Kidney capillary endothelial cell (primary cell): ENCODE measurements at regions not wholly inside any gene's neighbourhood (a gene's known extent, or its start where the extent isn't known, plus 50 kb on each side); places are given as distances from the start of the nearest gene placed in this dataset.

Experiments
- DNase-seq: peaks from one replicate; pipeline ENCODE4 v3.0.0-alpha.2; 2018; ENCODE audit warnings: low spot score

DNA sequence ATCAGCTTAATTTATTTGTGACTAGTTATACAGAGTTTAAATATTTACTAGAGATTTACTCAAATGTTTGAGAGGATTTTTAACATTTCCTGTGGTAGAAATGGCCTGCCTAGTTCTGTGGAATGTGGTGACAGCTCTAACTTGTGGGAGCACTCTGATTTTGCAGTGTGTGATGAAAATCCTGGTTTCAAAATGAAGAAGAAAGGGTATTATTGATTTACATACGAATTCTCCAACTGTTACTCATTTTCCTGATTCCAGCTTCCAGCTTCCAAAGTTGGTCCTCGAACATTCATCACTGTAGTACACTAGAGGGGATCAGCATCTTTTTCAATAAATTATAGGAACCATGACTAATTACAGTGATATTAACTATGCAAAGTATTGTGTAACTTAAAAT lies 462.7 kb upstream of the PKN2 start:
- DNase-seq, result no peak

DNA sequence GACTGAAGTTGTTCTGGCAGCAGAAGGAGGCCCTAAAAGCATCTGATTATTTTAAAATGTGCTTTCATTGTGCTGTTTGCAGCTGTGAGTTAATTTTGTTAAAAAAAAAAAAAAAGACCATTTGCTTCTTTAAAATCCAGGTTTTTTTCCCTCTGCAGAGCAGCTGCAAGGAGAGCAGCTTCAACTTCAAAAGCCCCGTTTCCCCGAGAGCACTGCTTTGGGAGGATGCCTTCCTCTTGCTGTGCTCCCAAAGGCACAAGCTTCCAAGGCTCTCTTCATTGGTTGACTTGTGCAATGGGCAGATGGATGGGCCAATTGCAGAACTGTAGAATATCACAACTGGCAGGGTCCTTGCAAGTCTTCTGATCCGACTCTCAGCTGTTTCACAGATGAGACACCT lies 459.2 kb upstream of the PKN2 start:
- no peak for DNase-seq

DNA sequence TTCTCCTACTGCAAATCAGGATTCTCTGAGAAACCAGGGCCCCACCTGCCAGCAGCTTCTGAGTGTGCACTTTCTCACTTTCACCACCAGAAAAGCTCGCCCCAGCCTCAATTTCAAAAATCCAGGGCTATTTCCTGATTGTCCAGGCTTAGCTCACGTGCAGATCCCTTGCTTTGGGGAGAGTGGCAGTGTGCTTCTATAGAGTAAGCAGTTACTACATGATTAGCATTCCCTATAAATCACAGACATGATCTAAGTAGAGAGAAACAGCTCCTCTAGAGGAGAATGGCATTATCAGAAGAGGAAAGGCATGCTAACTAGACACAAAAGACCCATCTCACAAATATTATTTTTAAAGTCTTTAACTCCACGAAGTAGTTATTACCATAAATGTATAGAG lies 456.0 kb upstream of the PKN2 start:
- DNase-seq, result no peak

DNA sequence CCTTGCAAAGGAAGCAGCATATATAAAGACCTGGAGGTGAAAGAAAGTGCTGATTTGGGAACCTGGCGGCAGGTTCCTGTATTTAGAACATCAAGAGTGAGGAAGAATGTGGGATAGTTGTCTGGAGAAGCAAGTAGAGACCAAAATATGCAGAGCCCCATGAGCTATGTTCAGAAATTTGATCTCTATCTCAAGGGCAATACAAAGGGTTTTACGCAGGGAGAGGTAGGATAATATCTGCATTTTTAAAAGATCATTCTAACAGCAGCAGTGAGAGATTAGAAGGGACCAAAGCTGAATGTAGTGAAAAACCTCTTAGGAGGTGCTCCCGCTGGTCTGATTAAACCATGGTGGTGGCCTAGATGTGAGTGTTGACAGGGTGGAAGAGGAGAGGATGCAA lies 453.9 kb upstream of the PKN2 start:
- no peak for DNase-seq

DNA sequence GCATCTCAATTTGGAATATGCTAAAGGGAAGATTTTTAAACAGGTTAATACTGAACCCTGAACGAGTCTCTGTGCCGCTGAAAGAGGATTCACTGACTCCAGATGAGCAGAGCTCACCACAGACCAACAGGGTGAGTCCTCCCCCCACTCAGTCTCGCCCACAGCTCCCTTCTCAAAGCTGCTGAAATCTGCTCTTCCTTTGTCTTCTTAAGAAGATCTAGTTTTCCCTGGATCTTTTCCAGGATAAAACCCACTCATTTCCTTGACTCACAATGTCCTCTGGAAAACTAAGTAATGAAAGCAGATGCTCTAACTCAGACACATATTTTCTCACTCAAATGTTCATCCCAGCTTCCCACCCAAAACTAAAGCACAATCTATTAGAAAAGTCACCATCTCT lies 447.0 kb upstream of the PKN2 start:
- DNase-seq, result no peak

DNA sequence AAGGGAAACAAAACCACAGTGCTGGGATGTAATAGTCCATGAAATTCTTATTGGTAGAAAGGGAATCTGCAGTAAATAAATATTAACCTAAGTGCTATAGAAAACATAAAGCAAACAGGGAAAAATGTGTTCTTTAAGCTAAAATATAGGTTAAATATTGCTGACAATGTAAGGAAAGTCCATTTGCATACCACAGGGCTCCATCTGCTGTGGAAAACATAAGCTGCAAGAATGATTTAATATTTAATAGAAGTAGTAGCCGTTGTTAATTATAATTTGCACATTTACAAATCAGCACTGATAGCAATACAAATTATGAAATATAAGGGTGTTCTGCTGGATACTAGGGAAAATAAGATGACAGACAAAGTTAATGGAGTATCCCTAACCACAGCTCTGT lies 444.9 kb upstream of the PKN2 start:
- DNase-seq, result no peak

DNA sequence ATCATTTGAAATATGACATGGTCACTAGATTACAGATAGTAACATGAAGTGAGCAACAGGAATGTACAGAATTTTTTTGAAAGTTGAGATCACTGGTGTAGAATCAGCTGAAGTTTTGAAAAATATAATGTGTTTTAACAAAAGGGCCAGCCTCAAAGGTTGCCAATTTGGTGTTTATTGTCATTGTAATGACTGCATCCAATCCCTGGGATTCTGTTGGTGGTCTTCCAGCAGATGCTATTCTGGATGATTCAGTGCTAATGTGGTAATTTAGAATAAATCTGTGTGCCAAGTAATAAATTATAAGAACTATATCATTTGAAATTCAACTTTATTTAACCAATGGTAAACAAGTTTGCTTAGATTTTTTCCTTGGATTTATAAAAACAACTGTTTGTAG lies 436.4 kb upstream of the PKN2 start:
- no peak for DNase-seq

DNA sequence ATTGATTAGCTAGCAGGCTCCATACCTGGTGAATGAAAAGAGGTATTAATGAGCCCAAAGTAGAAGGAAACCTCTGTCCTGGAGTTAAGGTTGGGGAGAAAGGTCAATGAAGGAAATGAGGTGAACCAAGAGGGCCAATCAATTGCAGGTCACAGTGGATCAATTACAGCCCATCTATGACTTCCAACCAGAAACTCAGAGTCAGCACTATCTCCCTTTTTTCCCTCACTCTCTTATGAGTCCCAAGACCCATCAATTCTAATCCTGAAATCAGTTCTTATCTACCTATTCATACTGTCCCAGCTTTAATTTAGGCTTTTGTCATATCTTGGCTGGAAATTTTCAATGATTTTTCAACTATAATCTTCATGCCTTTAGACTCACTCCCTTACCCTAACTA lies 433.2 kb upstream of the PKN2 start:
- DNase-seq, result no peak

DNA sequence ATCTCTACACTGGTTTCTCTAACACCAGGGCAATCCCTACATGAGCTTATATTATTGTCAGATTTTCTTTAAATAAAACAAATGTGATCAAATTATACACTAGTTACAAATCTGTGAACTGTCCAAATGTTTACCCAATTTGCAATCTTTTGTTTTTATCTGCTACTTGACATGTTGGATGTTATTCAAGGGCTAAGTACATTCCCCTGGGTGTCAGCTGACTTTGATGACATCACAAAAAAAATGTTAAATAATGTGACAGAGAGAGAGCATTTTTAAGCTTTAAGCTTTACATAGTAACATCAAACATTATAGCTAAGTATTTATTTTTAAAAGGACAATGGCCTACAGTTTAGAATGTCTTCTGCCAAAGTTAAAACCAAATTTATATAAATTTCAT lies 431.3 kb upstream of the PKN2 start:
- DNase-seq, result no peak

DNA sequence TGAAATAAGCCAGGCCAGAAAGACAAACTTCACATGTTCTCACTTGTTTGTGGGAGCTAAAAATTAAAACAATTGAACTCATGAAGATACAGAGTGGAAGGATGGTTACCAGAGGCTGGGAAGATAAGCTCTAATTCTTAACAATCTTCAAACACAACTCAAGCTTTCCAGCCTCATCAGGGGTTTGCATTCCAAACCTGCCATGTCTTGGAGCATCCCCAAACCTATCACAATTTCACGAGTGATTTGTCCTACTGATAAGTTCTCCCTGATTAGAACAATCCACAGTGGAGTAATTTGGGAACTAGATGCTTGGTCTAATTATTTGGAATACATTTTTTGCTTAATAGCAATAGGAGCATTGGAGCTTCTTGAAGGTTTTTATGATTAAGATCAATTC lies 418.5 kb upstream of the PKN2 start:
- no peak for DNase-seq

DNA sequence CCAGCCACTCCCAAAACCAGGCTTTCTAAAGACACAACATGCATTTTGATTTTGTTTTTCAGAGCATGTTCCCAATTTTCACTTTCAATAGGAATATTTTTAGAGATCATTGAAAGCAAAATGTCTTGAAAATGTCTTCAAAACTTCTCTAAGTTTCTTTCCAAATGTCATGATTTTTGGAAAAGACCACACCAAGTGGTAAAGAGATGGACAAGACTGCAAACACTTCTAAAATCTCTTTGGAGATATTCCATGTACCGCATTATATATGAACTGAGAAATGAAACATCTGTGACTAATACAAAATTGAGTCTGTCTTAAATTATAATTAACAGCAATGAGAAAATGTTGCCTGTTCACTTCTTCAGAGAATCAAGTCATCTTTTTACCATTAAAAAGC lies 418.0 kb upstream of the PKN2 start:
- no peak for DNase-seq

DNA sequence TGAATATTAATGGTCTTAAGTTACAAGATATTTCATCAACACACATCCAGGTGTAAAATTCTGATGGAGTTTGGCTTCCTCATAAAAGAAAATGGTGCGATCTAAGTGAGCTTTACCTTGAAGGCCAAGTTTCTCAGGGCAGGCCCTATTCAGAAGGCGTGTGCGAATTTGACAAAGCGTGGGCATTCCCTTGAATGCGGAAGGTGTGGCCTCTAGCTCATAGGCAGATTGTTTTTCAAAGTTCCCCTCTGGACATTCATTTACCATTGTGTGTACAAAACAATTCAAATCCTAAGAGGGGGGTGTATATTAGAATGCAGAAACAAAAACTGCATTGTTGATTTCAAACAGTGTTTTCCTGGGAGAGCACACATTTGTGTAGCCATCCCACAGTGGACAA lies 411.9 kb upstream of the PKN2 start:
- DNase-seq, result no peak

DNA sequence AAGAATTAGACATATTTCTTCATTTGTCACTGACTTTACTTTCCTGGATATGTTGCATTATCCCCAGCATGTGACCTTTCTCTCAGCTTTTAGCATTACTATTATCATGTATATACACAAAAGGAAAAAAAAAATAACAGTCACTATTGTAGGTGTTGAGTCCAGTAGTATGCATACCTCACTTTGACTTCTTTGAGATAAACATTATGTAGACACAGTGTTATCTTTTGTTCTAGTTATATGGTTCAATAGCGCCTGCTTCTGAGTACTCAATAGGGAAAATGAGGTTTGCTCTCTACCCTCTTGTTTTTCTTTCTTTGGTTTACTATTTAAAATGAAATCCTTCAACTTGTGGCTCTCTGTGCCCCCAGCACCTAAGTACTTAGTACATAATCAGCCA lies 409.6 kb upstream of the PKN2 start:
- DNase-seq, result no peak

DNA sequence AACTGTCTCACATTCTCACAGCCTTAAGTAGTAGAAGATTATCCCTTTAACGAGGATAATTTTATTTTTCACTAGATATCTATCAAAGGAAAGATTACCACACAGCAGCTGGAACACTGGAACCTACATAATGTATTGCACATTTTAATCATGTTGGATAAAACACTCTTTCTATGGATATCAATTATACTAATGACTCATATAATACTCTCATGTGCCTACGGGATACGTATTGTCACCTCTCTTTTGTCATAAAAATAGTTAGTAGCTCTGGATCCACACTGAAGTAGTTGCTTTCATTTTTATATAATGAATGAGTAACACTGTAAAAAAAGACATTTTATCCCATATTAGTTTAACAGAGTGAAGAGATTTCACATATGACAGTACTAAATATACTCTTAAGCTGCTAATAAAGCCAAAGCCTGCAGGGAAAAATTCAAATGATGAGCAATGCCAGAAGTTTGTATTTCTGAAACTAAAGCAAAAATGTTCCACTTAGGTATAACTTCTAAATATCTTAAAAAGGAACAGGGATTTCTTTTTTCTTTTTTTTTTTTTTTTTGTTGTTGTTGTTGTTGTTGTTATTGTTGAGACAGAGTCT lies 408.7 kb upstream of the PKN2 start:
- DNase-seq, result no peak

DNA sequence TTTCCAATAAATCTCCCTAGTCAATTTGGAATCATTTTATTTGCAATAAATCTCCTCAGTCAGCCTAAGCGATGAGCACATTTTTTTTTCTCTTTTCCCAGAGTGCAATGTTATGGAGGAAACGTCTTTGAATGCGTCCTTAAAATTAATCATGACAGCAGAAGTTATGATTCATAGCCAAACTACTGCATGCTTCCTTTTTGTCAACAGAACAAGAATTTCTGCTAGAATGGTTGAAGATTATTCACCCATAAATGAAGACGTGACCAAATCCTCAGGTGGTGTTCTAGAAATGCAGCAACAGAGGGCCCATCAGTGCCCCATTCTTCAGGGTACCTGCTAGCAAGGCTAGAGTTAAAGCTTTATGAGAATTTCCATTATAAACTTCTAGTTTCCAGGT lies 407.9 kb upstream of the PKN2 start:
- DNase-seq, result peak; percentile 82

DNA sequence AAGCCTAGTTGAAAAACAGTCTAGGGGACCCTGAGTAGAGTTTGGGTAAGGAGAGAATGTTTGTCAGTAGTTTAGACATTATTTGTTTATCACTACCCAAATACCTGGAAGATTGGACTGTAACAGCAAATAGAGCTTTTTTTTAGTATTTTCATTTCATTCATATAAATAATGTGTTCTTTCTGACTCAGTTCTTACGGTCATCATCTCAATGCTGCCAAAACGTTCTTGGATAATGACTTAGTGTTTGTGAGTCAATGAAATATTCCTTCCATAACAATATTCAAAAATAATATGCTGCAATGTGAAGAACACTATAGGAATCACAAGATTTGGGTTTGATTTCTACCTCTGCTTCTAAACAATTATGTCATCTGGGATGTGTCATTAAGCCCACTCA lies 400.0 kb upstream of the PKN2 start:
- DNase-seq, result no peak

DNA sequence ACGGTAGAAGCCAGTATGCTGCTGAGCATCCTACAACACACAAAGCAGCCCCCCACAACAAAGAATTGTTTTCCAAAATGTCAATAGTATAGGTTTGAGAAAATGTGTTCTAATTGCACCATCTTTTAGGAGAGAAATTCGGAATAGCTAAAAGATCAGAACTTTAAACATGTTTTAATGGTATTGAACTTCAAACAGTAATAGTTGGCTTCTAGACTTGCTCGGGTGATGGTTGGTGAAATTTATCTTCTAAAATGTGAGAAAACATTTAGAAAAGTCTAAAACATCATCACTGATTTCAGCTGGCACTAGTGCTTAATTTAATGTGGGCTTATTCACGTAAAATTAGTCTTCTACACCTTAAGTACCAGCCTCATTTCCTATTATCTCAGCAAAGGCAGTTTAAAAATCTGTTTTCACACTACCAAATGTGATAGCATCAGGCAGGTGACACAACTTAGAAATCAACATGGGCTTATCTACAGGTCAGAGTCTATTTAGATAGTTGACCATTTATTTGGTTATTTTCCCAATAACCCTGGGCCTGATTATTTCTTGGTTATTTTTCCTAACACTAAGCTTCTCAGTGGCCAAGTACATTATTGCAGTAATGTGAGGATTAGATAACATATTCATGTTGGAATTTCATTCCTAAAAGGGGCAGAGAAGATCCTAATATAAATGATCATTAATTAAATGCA lies 399.3 kb upstream of the PKN2 start:
- DNase-seq, result no peak

DNA sequence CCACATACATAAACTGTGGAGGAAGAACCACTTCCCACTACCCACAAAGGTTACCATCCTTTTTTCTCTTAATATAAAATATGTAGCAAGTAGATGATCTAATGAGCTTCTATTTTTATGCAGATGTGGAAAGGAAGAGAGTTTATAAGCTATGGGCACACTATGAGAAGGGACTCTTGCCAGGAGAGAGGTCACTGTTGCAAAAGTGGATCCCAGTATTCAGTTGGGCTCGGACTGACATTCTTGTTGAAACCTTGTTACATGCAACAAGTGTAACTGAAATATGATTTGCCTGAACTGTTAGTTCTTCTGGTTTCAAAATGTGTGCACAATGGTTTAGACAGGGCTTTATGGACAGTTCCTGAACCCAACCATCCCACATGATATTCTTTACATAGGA lies 397.4 kb upstream of the PKN2 start:
- DNase-seq, result no peak

DNA sequence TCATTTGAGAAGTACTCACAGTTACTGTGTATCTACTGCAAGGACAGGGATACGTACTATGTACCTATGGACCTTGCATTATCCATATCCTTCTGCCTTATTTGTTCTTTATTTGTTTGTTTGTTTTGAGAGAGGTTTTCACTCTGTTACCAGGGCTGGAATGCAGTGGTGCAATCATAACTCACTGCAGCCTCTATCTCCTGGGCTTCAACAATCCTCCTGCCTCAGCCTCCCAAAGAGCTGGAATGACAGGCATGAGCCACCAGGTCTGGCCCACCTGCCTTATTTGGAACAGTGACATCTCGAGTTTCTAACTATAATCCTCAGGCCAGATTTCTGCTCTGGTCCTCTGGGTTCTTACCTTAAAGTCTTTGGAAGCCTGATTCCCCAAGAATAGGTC lies 395.5 kb upstream of the PKN2 start:
- no peak for DNase-seq

DNA sequence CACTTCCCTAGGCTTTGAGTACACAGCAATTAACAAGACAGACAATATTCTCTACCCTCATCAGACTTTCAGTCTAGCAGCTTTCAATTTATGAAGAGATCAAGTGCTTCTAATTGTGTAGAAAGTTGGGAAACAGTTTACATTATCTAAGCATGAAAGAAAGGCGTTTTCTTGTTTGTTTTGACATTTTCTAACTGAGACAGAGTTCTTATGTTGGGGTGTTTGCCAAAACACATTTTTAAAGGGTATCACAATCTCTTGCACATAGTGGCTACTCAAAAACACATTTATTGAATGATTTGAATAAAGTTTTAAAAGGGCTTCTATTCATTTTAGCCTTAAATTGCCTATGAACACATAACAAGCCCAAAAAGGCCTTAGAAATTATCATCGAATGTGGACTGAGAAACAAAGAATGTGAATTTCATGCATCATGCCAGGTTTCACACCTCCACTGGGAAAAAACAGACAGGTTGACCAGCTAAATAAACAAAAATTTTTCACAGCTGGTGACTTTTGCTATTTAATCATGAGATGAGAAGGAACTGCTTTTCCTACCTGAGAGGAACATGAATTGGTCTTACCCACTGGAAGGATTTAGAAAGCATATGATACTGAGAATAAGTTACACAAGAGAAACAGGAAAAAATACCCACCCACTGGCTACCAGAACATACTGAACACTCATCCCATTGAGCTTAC lies 394.5 kb upstream of the PKN2 start:
- DNase-seq, result no peak

DNA sequence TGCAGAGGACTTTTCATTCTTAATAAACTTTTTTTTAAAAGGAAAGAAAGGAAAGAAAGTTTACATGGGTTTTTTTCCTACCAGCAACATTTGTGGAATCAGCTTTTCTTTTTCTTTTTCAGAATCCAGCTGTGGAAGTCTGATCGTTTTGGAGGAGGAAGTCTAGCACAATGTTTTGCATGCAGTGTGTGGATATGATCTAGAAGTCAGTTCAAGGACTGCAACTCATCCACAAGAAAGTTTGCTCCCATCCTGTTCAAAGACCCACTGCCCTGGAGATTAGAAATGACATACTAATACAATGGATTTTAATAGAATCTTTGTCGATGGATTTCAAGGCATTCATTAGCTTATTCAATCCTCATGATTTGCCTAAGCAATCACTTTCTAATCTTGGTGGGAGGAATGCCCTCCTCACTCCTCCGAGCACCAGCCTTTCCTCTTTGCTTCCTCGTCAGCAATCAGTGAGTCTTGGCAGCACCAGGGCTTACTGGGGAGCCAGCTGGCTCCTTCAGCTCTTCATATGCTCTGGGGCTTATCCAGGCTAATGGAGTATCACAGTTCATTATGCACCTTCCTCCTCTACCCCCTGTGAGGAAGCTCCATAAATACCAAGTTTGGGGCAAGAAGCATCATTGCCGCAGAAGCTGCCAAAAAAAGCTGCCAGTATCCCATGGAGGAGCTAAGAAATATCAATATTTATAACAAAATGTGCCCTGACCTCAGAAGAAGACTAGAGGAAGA lies 392.3 kb upstream of the PKN2 start:
- DNase-seq, result no peak

DNA sequence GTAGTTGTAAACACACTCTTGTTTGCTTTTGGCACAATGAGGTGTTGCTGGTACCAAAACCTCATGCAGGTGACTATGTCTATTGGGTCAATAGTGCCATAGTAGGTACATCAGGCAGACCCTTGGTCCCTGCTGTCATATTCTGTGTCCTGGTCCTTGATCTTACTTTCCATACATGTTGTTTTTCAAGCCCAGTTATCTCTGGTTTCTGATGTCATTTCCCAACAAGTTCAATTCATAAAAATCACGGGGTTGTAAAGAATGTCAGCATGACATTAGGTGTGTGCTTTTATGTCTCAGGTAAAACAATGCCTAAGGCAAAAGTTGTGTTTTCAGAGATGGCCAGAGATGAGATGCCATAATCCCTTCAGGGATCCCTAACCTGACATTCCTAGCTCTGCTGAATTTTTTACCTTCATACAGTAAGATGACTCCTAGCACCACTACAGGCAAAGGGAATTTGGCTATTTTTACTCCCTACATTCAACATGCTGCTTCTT lies 390.3 kb upstream of the PKN2 start:
- DNase-seq, result no peak

DNA sequence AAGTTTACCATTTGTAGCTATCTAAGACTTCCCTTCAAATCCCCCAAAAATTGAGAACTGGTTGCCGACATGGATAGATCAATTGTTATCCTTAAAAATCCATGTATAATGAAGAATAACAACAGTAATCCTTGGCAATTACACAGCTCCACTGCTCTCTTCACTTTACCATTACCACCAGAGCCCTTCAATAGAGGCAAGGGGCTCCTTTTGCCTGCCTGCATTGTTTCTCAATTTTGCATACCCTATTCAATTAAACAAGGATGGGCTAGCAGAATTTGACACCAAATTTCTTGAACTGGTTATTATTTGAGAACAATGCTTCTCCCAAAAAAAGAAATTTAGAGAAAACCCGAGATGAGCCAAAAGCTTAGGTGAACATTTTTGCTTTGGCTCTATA lies 387.8 kb upstream of the PKN2 start:
- no peak for DNase-seq
